IPS-18a (cell line): ENCODE measurements at regions not wholly inside any gene's neighbourhood (a gene's known extent, or its start where the extent isn't known, plus 50 kb on each side); places are given as distances from the start of the nearest gene placed in this dataset.

ENCODE experiments used
- H3K27ac ChIP-seq: one replicate; pipeline ENCODE4 v1.5.1; 2013; ENCODE audit warnings: low read length
- H3K27me3 ChIP-seq: one replicate; pipeline ENCODE4 v1.6.1; 2013; ENCODE audit warnings: mild to moderate bottlenecking, low read length; ENCODE audit not compliant: control insufficient read depth, insufficient read depth
- H3K36me3 ChIP-seq: one replicate; pipeline ENCODE4 v1.6.1; 2013; ENCODE audit warnings: low read depth, low read length; ENCODE audit not compliant: control insufficient read depth
- H3K4me1 ChIP-seq: one replicate; pipeline ENCODE4 v1.6.1; 2013; ENCODE audit warnings: low read depth, low read length; ENCODE audit not compliant: control insufficient read depth
- H3K4me3 ChIP-seq: one replicate; pipeline ENCODE4 v1.5.1; 2013; ENCODE audit warnings: low read length
- H3K9ac ChIP-seq: one replicate; pipeline ENCODE4 v1.6.1; 2013; ENCODE audit warnings: mild to moderate bottlenecking, low read length, moderate library complexity
- H3K9me3 ChIP-seq: one replicate; pipeline ENCODE4 v1.6.1; 2013; ENCODE audit warnings: low read depth, low read length; ENCODE audit not compliant: control insufficient read depth

GRCh38 chr4:124322234-124323065 lies 390.1 kb downstream of the ANKRD50 start:
- H3K4me3 ChIP-seq = no peak overlapping the region
- H3K27me3 ChIP-seq = no peaks in the 10 kb centered on the region
- H3K27ac ChIP-seq = no peak overlapping the region
- no peaks in the 10 kb centered on the region for H3K9me3 ChIP-seq
- no peak overlapping the region for H3K9ac ChIP-seq
- no peaks in the 10 kb centered on the region for H3K36me3 ChIP-seq
- H3K4me1 ChIP-seq = peaks cover 5% of the 10 kb centered on the region

GRCh38 chr4:124325690-124326089 lies 386.8 kb downstream of the ANKRD50 start:
- Histone ChIP-seq H3K36me3 (no peaks in the 10 kb centered on the region), H3K9ac (no peak overlapping the region), H3K4me3 (no peak overlapping the region), H3K4me1 (peaks cover 5% of the 10 kb centered on the region), H3K27ac (no peak overlapping the region), H3K27me3 (no peaks in the 10 kb centered on the region), H3K9me3 (no peaks in the 10 kb centered on the region)

- no peak overlapping the region for H3K9ac ChIP-seq
These were observed 383.4 kb downstream of the ANKRD50 start for GRCh38 chr4:124329134-124329533.

GRCh38 chr4:124330045-124330444 lies 382.5 kb downstream of the ANKRD50 start:
- H3K4me3 ChIP-seq = no peak overlapping the region
- H3K27me3 ChIP-seq = no peaks in the 10 kb centered on the region
- H3K36me3 ChIP-seq = no peaks in the 10 kb centered on the region
- no peaks in the 10 kb centered on the region for H3K9me3 ChIP-seq
- H3K4me1 ChIP-seq = no peaks in the 10 kb centered on the region
- H3K9ac ChIP-seq = no peak overlapping the region
- no peak overlapping the region for H3K27ac ChIP-seq

More at GRCh38 chr4:124329134-124329533, 383.4 kb downstream of the ANKRD50 start:
- no peak overlapping the region for H3K4me3 ChIP-seq
- H3K9me3 ChIP-seq = no peaks in the 10 kb centered on the region
- H3K36me3 ChIP-seq = no peaks in the 10 kb centered on the region
- H3K4me1 ChIP-seq = no peaks in the 10 kb centered on the region
- H3K27me3 ChIP-seq = no peaks in the 10 kb centered on the region
- no peak overlapping the region for H3K27ac ChIP-seq

GRCh38 chr4:124331781-124332180 lies 380.8 kb downstream of the ANKRD50 start:
- Histone ChIP-seq H3K36me3 (no peaks in the 10 kb centered on the region), H3K4me1 (no peaks in the 10 kb centered on the region), H3K4me3 (no peak overlapping the region), H3K27me3 (no peaks in the 10 kb centered on the region), H3K9ac (no peak overlapping the region), H3K9me3 (no peaks in the 10 kb centered on the region), H3K27ac (no peak overlapping the region)

GRCh38 chr4:124333466-124333865 lies 379.1 kb downstream of the ANKRD50 start:
- no peaks in the 10 kb centered on the region for H3K36me3 ChIP-seq
- H3K27ac ChIP-seq = no peak overlapping the region
- H3K4me3 ChIP-seq = no peak overlapping the region
- no peak overlapping the region for H3K9ac ChIP-seq
- no peaks in the 10 kb centered on the region for H3K27me3 ChIP-seq
- H3K9me3 ChIP-seq = no peaks in the 10 kb centered on the region
- no peaks in the 10 kb centered on the region for H3K4me1 ChIP-seq

- Histone ChIP-seq H3K4me3 (no peak overlapping the region), H3K9ac (no peak overlapping the region), H3K4me1 (no peaks in the 10 kb centered on the region), H3K9me3 (no peaks in the 10 kb centered on the region), H3K27me3 (no peaks in the 10 kb centered on the region), H3K36me3 (no peaks in the 10 kb centered on the region), H3K27ac (no peak overlapping the region)
These were observed 378.4 kb downstream of the ANKRD50 start for GRCh38 chr4:124334119-124334518.

- H3K4me3 ChIP-seq = no peak overlapping the region
- no peaks in the 10 kb centered on the region for H3K27me3 ChIP-seq
- H3K4me1 ChIP-seq = no peaks in the 10 kb centered on the region
- H3K36me3 ChIP-seq = no peaks in the 10 kb centered on the region
- H3K9me3 ChIP-seq = no peaks in the 10 kb centered on the region
- no peak overlapping the region for H3K9ac ChIP-seq
- H3K27ac ChIP-seq = no peak overlapping the region
These were observed 374.7 kb downstream of the ANKRD50 start for GRCh38 chr4:124337874-124338273.

- Histone ChIP-seq H3K4me1 (no peaks in the 10 kb centered on the region), H3K27ac (no peak overlapping the region), H3K9ac (no peak overlapping the region), H3K9me3 (no peaks in the 10 kb centered on the region), H3K4me3 (no peak overlapping the region), H3K27me3 (no peaks in the 10 kb centered on the region), H3K36me3 (no peaks in the 10 kb centered on the region)
These were observed 368.8 kb downstream of the ANKRD50 start for GRCh38 chr4:124343661-124344171.

GRCh38 chr4:124372916-124373315 lies 339.6 kb downstream of the ANKRD50 start:
- H3K27ac ChIP-seq = no peak overlapping the region
- H3K9ac ChIP-seq = no peak overlapping the region
- H3K27me3 ChIP-seq = no peaks in the 10 kb centered on the region
- no peaks in the 10 kb centered on the region for H3K36me3 ChIP-seq
- H3K9me3 ChIP-seq = no peaks in the 10 kb centered on the region
- no peaks in the 10 kb centered on the region for H3K4me1 ChIP-seq
- no peak overlapping the region for H3K4me3 ChIP-seq

- no peak overlapping the region for H3K27ac ChIP-seq
- H3K27me3 ChIP-seq = no peaks in the 10 kb centered on the region
- no peak overlapping the region for H3K4me3 ChIP-seq
- H3K36me3 ChIP-seq = no peaks in the 10 kb centered on the region
- H3K4me1 ChIP-seq = no peaks in the 10 kb centered on the region
- no peak overlapping the region for H3K9ac ChIP-seq
- H3K9me3 ChIP-seq = no peaks in the 10 kb centered on the region
These were observed 326.4 kb downstream of the ANKRD50 start for GRCh38 chr4:124386163-124386562.

GRCh38 chr4:124386648-124387047 lies 325.9 kb downstream of the ANKRD50 start:
- no peaks in the 10 kb centered on the region for H3K27me3 ChIP-seq
- H3K4me3 ChIP-seq = no peak overlapping the region
- H3K9me3 ChIP-seq = no peaks in the 10 kb centered on the region
- H3K4me1 ChIP-seq = no peaks in the 10 kb centered on the region
- H3K36me3 ChIP-seq = no peaks in the 10 kb centered on the region
- H3K9ac ChIP-seq = no peak overlapping the region
- H3K27ac ChIP-seq = no peak overlapping the region
